Endothelial cell of umbilical vein (primary cell): ENCODE measurements at regions not wholly inside any gene's neighbourhood (a gene's known extent, or its start where the extent isn't known, plus 50 kb on each side); places are given as distances from the start of the nearest gene placed in this dataset.

Experiments used
- BruUV-seq: library from RNA; stranded (reverse); fragments of 400-500 nt; replicated peaks from 2 replicates; lab custom pipeline; 2021; lab: Mats Ljungman, UMichigan
- CTCF ChIA-PET: fragments of 300-600, 350-600 bp; sonication (Branson Sonifier 250); formaldehyde crosslinking; loops from one replicate; lab custom pipeline; 2021; ENCODE audit warnings: antibody characterized with exemption, inconsistent platforms; lab: Charles Lee
- POLR2A ChIA-PET: fragments of 300-600, 350-600 bp; sonication (Branson Sonifier 250); formaldehyde crosslinking; loops from one replicate; lab custom pipeline; 2021; ENCODE audit warnings: antibody characterized with exemption, inconsistent platforms; lab: Charles Lee
- DNase-seq: peaks from one replicate; pipeline ENCODE4 v3.0.0-alpha.2; 2011; ENCODE audit warnings: low read depth, low spot score
- FAIRE-seq: peaks from 2 replicates; lab custom pipeline; 2011; peaks lifted over from hg19 to GRCh38; lab: Jason Lieb, UNC
- H2AFZ ChIP-seq: 2 replicates; pipeline ENCODE4 v1.6.0; 2012; ENCODE audit warnings: low read depth, low read length, control low read depth, inconsistent platforms
- H3K27ac ChIP-seq: 2 replicates; pipeline ENCODE4 v1.5.1; 2011; ENCODE audit warnings: low read depth, mild to moderate bottlenecking, control low read depth, low read length, moderate library complexity; ENCODE audit not compliant: insufficient read depth
- H3K27me3 ChIP-seq, 2 experiments: 2 replicates each; pipeline versions ENCODE4 v1.6.0 to v1.6.1; 2011; ENCODE audit warnings: low read length in 2 of 2, mixed read lengths in 1 of 2; ENCODE audit not compliant: control insufficient read depth in 2 of 2, insufficient read depth in 2 of 2
- H3K36me3 ChIP-seq, 2 experiments: 2 replicates in 1 of 2; 3 replicates in 1 of 2; pipeline ENCODE4 v1.5.1; 2011; ENCODE audit warnings: low read length in 2 of 2, mild to moderate bottlenecking in 1 of 2, moderate library complexity in 1 of 2; ENCODE audit not compliant: control insufficient read depth in 2 of 2, insufficient read depth in 2 of 2; ENCODE audit errors: extremely low read depth in 1 of 2
- H3K4me1 ChIP-seq: 3 replicates; pipeline ENCODE4 v1.5.1; 2011; ENCODE audit warnings: mild to moderate bottlenecking, low read length; ENCODE audit not compliant: control insufficient read depth, insufficient read depth; ENCODE audit errors: extremely low read depth
- H3K4me2 ChIP-seq: 2 replicates; pipeline ENCODE4 v1.6.1; 2011; ENCODE audit warnings: low read length, control low read depth, mixed read lengths; ENCODE audit not compliant: insufficient read depth
- H3K4me3 ChIP-seq, 3 experiments: fragments of 200-600 bp in 1 of 3; sonication (generic), shearing (Covaris generic) in 1 of 3; replicated peaks in 1 of 3; 2 replicates each; pipeline ENCODE4 v1.5.1; 2011 to 2016; ENCODE audit warnings: control low read depth in 3 of 3, low read length in 3 of 3, mild to moderate bottlenecking in 2 of 3, inconsistent platforms in 1 of 3, low read depth in 1 of 3, moderate library complexity in 1 of 3; ENCODE audit not compliant: insufficient read depth in 1 of 3
- H3K79me2 ChIP-seq: 2 replicates; pipeline ENCODE4 v1.6.0; 2012; ENCODE audit warnings: low read length, inconsistent platforms; ENCODE audit not compliant: control insufficient read depth, insufficient read depth
- H3K9ac ChIP-seq: replicated peaks from 2 replicates; pipeline ENCODE3; 2011; ENCODE audit warnings: low read length, control low read depth; ENCODE audit not compliant: insufficient read depth; ENCODE audit errors: extremely low read depth
- H3K9me1 ChIP-seq: replicated peaks from 3 replicates; pipeline ENCODE4 v1.6.0; 2011; ENCODE audit warnings: mild to moderate bottlenecking, low read length; ENCODE audit not compliant: control insufficient read depth, insufficient read depth; ENCODE audit errors: extremely low read depth
- H3K9me3 ChIP-seq: replicated peaks from 2 replicates; pipeline ENCODE4 v1.5.1; 2012; ENCODE audit warnings: low read length, inconsistent platforms; ENCODE audit not compliant: control insufficient read depth, insufficient read depth
- H4K20me1 ChIP-seq: replicated peaks from 2 replicates; pipeline ENCODE3; 2011; ENCODE audit warnings: mild to moderate bottlenecking, low read length; ENCODE audit not compliant: control insufficient read depth, insufficient read depth; ENCODE audit errors: extremely low read depth
- CTCF ChIP-seq, 2 donors: IDR thresholded peaks; 1 replicate in 1 of 2; 2 replicates in 1 of 2; pipeline ENCODE4 v1.5.1; 2011; ENCODE audit warnings: low read length in 2 of 2, mild to moderate bottlenecking in 2 of 2, moderate library complexity in 2 of 2, control low read depth in 1 of 2, inconsistent platforms in 1 of 2, low read depth in 1 of 2; ENCODE audit not compliant: insufficient read depth in 1 of 2; ENCODE audit errors: extremely low read depth in 1 of 2
- EZH2 ChIP-seq: IDR thresholded peaks from 2 replicates; pipeline ENCODE4 v1.6.1; 2012; ENCODE audit warnings: borderline replicate concordance, low read depth, mild to moderate bottlenecking, moderate library complexity, low read length, inconsistent platforms; ENCODE audit not compliant: severe bottlenecking
- FOS ChIP-seq: IDR thresholded peaks from 2 replicates; pipeline ENCODE4 v1.6.1; 2011; ENCODE audit warnings: mild to moderate bottlenecking, low read length, moderate library complexity, borderline replicate concordance; ENCODE audit not compliant: insufficient read depth
- GATA2 ChIP-seq: IDR thresholded peaks from 2 replicates; pipeline ENCODE4 v1.7.0; 2011; ENCODE audit warnings: low read depth, mild to moderate bottlenecking, moderate library complexity, mixed read lengths, low read length; ENCODE audit not compliant: insufficient read length, insufficient read depth
- JUN ChIP-seq: IDR thresholded peaks from 2 replicates; pipeline ENCODE4 v1.6.1; 2011; ENCODE audit warnings: borderline replicate concordance, low read depth; ENCODE audit not compliant: insufficient read length, insufficient read depth
- MAX ChIP-seq: IDR thresholded peaks from 2 replicates; pipeline ENCODE4 v1.6.1; 2011; ENCODE audit not compliant: insufficient read depth, insufficient read length
- MYC ChIP-seq: IDR thresholded peaks from one replicate; pipeline ENCODE4 v1.6.1; 2011; ENCODE audit warnings: mild to moderate bottlenecking, low read depth, low read length
- POLR2A ChIP-seq: IDR thresholded peaks from 2 replicates; pipeline ENCODE4 v1.6.1; 2012; ENCODE audit warnings: low read depth, mild to moderate bottlenecking, control low read depth, low read length
- POLR2AphosphoS5 ChIP-seq: IDR thresholded peaks from 2 replicates; pipeline ENCODE4 v1.6.1; 2012; ENCODE audit warnings: low read depth, mild to moderate bottlenecking, control low read depth, low read length, moderate library complexity; ENCODE audit not compliant: insufficient read depth
- dilution Hi-C: fragments of 300-500 bp; cut with MboI; formaldehyde crosslinking; loops from one replicate; pipeline ENCODE4 v1.15.0; 2019; ENCODE audit warnings: low sequenced_read_pairs; ENCODE audit not compliant: extremely low pct_ligation_motif_present
- intact Hi-C: fragments of 100-400 bp; cut with micrococcal nuclease; formaldehyde crosslinking; loops from one replicate; pipeline ENCODE4 v1.10.0; 2022

GRCh38 chr2:160812830-160813505 lies 319.4 kb upstream of the RBMS1 start:
- ChIA-PET CTCF (no interaction called here), POLR2A (no interaction called here)
- Histone ChIP-seq H3K4me1 (no peaks in the 10 kb centered on the region), H3K9ac (no peak overlapping the region), H4K20me1 (no peaks in the 10 kb centered on the region), H3K9me1 (no peaks in the 10 kb centered on the region), H3K27me3 (peaks cover 3 to 4% of the 10 kb centered on the region in 2 experiments), H3K27ac (no peak overlapping the region), H3K79me2 (no peaks in the 10 kb centered on the region), H2AFZ (no peak overlapping the region), H3K4me3 (no peak overlapping the region), H3K4me2 (no peak overlapping the region), H3K36me3 (no peaks in the 10 kb centered on the region), H3K9me3 (no peaks in the 10 kb centered on the region)
- dilution Hi-C loops = no loop called here
- TF ChIP-seq POLR2AphosphoS5 (no peak), CTCF (IDR thresholded peaks at IDR 0.05; ENCODE audit: extremely low read depth in 1 of 2, insufficient read depth in 1 of 2, low read depth in 1 of 2, low read length in 2 of 2) (no peak), MYC (no peak), MAX (no peak), JUN (no peak), FOS (no peak), GATA2 (no peak), POLR2A (no peak), EZH2 (no peak)
- no peak for FAIRE-seq
- intact Hi-C loops = no loop called here
- no peak for DNase-seq
- BruUV-seq = no TSS peak
